Thoracic aorta (tissue), 2 donors: ENCODE measurements at regions not wholly inside any gene's neighbourhood (a gene's known extent, or its start where the extent isn't known, plus 50 kb on each side); places are given as distances from the start of the nearest gene placed in this dataset.
A peak's percentile ranks its signal among the peaks of the same experiment; 100 is the strongest.

ENCODE experiments used
- ATAC-seq: fragments of 150-250 bp; one replicate; pipeline ENCODE4 v1.8.0; 2017; ENCODE audit warnings: low read depth; ENCODE audit not compliant: insufficient number of reproducible peaks, low FRiP score
- DNase-seq: peaks from one replicate; pipeline ENCODE4 v3.0.0-alpha.2; 2020; ENCODE audit warnings: low spot score
- H3K27ac ChIP-seq, 2 donors: fragments of 200-600 bp; sonication (generic); 1 replicate in 1 of 2; 2 replicates in 1 of 2; pipeline ENCODE4 v1.5.1; 2016; ENCODE audit warnings: mild to moderate bottlenecking in 2 of 2, moderate library complexity in 2 of 2
- H3K27me3 ChIP-seq: fragments of 200-600 bp; sonication (generic); replicated peaks from 2 replicates; pipeline ENCODE4 v1.6.0; 2016; ENCODE audit warnings: mild to moderate bottlenecking; ENCODE audit not compliant: insufficient read depth
- H3K36me3 ChIP-seq: fragments of 200-600 bp; sonication (generic); one replicate; pipeline ENCODE4 v1.5.1; 2016
- H3K4me1 ChIP-seq, 2 donors: fragments of 200-600 bp; sonication (generic); 1 replicate in 1 of 2; 2 replicates in 1 of 2; pipeline versions ENCODE4 v1.5.1 to v1.6.0; 2016; ENCODE audit warnings: low read depth in 2 of 2, mild to moderate bottlenecking in 1 of 2; ENCODE audit not compliant: control insufficient read depth in 1 of 2
- H3K4me3 ChIP-seq: fragments of 200-600 bp; sonication (generic); 2 replicates; pipeline ENCODE4 v1.5.1; 2016; ENCODE audit warnings: mild to moderate bottlenecking
- H3K9me3 ChIP-seq: fragments of 200-600 bp; sonication (generic); 2 replicates; pipeline ENCODE4 v1.5.1; 2016
- CTCF ChIP-seq: fragments of 200-600 bp; sonication (generic); IDR thresholded peaks from one replicate; pipeline ENCODE4 v1.5.1; 2019; ENCODE audit warnings: antibody characterized with exemption

GRCh38 chr13:40230833-40231266 lies 435.6 kb downstream of the FOXO1 start:
- ATAC-seq, result no peak
- TF ChIP-seq CTCF, result no peak
- Histone ChIP-seq H3K36me3 (no peaks in the 10 kb centered on the region), H3K27me3 (no peaks in the 10 kb centered on the region), H3K27ac (no peak overlapping the region), H3K4me3 (no peak overlapping the region), H3K4me1 (peaks cover 7 to 28% of the 10 kb centered on the region in 2 donors), H3K9me3 (no peaks in the 10 kb centered on the region)
- no peak for DNase-seq

GRCh38 chr13:40231311-40231710 lies 435.1 kb downstream of the FOXO1 start:
- no peak for DNase-seq

DNA sequence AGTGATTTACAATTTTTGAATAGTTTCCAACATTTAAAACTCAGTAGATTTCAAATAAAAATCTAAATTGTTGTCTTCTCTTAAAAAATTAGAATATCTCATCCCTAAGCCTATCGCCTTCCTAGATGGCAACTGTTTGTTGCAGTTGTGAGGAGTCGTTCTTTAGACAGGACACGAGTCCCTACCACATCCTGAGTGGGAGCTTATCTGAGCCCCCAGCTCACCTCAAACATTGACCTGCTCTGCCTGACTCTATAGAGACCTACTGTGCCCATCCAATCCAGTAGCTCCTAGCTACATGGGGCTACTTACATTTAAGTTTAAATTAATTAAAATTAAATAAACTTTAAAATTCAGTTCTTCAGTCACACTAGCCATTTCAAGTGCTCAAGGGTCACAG lies 434.7 kb downstream of the FOXO1 start:
- Histone ChIP-seq H3K27me3 (no peaks in the 10 kb centered on the region), H3K36me3 (no peaks in the 10 kb centered on the region), H3K9me3 (no peaks in the 10 kb centered on the region), H3K4me3 (no peak overlapping the region), H3K4me1 (peaks cover 7 to 34% of the 10 kb centered on the region in 2 donors), H3K27ac (no peak overlapping the region)
- TF ChIP-seq CTCF, result no peak
- DNase-seq (no peak), ATAC-seq (no peak)

More at GRCh38 chr13:40231311-40231710, 435.1 kb downstream of the FOXO1 start:
- Histone ChIP-seq H3K36me3 (no peaks in the 10 kb centered on the region), H3K27me3 (no peaks in the 10 kb centered on the region), H3K4me3 (no peak overlapping the region), H3K27ac (no peak overlapping the region), H3K9me3 (no peaks in the 10 kb centered on the region), H3K4me1 (peaks cover 7 to 30% of the 10 kb centered on the region in 2 donors)
- no peak for ATAC-seq
- TF ChIP-seq CTCF, result no peak

GRCh38 chr13:40232311-40233040 lies 434.0 kb downstream of the FOXO1 start:
- ATAC-seq (no peak), DNase-seq (no peak)
- H3K36me3 ChIP-seq, result no peaks in the 10 kb centered on the region
- no peak overlapping the region for H3K27ac ChIP-seq
- H3K27me3 ChIP-seq, result no peaks in the 10 kb centered on the region
- no peak overlapping the region for H3K4me3 ChIP-seq
- TF ChIP-seq CTCF, result no peak
- peaks cover 11 to 41% of the 10 kb centered on the region in 2 donors for H3K4me1 ChIP-seq
- no peaks in the 10 kb centered on the region for H3K9me3 ChIP-seq

GRCh38 chr13:40233731-40234195 lies 432.7 kb downstream of the FOXO1 start:
- ATAC-seq, result no peak
- Histone ChIP-seq H3K9me3 (no peaks in the 10 kb centered on the region), H3K4me3 (no peak overlapping the region), H3K36me3 (no peaks in the 10 kb centered on the region), H3K27me3 (no peaks in the 10 kb centered on the region), H3K4me1 (peaks cover 13 to 50% of the 10 kb centered on the region in 2 donors), H3K27ac (peak overlapping the region in 1 of 2 donors; percentile 11)
- TF ChIP-seq CTCF, result no peak
- no peak for DNase-seq
